WERI-Rb-1 (cell line): ENCODE measurements at regions not wholly inside any gene's neighbourhood (a gene's known extent, or its start where the extent isn't known, plus 50 kb on each side); places are given as distances from the start of the nearest gene placed in this dataset.

Experiments used
- DNase-seq: peaks from one replicate; pipeline ENCODE4 v3.0.0-alpha.2; 2020
- H3K27ac ChIP-seq: fragments of 250-450 bp; sonication (Bioruptor Pico); 2 replicates; pipeline ENCODE4 v1.5.1; 2020; ENCODE audit warnings: mild to moderate bottlenecking, moderate library complexity
- H3K27me3 ChIP-seq: fragments of 250-450 bp; sonication (Bioruptor Pico); 2 replicates; pipeline ENCODE4 v1.5.1; 2021; ENCODE audit warnings: mild to moderate bottlenecking, low read depth, moderate library complexity; ENCODE audit not compliant: insufficient read depth, severe bottlenecking
- H3K36me3 ChIP-seq: fragments of 250-450 bp; sonication (Bioruptor Pico); 2 replicates; pipeline ENCODE4 v1.5.1; 2020; ENCODE audit warnings: mild to moderate bottlenecking, moderate library complexity
- H3K4me3 ChIP-seq: 2 replicates; pipeline ENCODE4 v1.5.1; 2011; ENCODE audit warnings: low read depth, mild to moderate bottlenecking, control low read depth, low read length
- H3K9me3 ChIP-seq: fragments of 250-450 bp; sonication (Bioruptor Pico); 2 replicates; pipeline ENCODE4 v1.5.1; 2021; ENCODE audit warnings: mild to moderate bottlenecking, moderate library complexity; ENCODE audit not compliant: severe bottlenecking
- TF ChIP-seq, protein P1 (sequence below): IDR thresholded peaks from 2 replicates; pipeline ENCODE4 v1.5.1; 2011; ENCODE audit warnings: low read depth, mild to moderate bottlenecking, control low read depth, inconsistent platforms, low read length

DNA sequence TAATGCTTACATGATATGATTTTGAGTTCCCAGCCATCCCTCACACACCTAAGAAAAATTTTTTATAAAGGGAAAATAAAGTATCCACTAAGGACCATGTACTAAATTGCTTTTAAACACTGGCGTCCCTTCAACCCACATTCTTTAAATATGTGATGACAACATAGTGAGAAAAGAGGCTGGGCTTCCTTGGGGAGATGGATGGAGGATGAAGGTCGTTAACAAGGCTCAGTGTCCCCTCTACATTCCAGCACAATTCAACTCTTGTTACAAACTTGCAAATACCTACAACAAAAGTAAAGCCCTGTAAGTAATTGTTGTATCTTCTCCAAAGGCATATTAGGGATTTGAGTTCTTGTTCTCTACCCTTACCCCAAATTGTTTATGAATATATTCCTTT lies 87.2 kb upstream of the SLC4A7 start:
- no peaks in the 10 kb centered on the region for H3K9me3 ChIP-seq
- no peaks in the 10 kb centered on the region for H3K36me3 ChIP-seq
- H3K4me3 ChIP-seq: no peak overlapping the region
- H3K27me3 ChIP-seq: no peaks in the 10 kb centered on the region
- DNase-seq: no peak
- TF ChIP-seq, protein P1, sequence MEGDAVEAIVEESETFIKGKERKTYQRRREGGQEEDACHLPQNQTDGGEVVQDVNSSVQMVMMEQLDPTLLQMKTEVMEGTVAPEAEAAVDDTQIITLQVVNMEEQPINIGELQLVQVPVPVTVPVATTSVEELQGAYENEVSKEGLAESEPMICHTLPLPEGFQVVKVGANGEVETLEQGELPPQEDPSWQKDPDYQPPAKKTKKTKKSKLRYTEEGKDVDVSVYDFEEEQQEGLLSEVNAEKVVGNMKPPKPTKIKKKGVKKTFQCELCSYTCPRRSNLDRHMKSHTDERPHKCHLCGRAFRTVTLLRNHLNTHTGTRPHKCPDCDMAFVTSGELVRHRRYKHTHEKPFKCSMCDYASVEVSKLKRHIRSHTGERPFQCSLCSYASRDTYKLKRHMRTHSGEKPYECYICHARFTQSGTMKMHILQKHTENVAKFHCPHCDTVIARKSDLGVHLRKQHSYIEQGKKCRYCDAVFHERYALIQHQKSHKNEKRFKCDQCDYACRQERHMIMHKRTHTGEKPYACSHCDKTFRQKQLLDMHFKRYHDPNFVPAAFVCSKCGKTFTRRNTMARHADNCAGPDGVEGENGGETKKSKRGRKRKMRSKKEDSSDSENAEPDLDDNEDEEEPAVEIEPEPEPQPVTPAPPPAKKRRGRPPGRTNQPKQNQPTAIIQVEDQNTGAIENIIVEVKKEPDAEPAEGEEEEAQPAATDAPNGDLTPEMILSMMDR: no peak
- no peak overlapping the region for H3K27ac ChIP-seq

DNA sequence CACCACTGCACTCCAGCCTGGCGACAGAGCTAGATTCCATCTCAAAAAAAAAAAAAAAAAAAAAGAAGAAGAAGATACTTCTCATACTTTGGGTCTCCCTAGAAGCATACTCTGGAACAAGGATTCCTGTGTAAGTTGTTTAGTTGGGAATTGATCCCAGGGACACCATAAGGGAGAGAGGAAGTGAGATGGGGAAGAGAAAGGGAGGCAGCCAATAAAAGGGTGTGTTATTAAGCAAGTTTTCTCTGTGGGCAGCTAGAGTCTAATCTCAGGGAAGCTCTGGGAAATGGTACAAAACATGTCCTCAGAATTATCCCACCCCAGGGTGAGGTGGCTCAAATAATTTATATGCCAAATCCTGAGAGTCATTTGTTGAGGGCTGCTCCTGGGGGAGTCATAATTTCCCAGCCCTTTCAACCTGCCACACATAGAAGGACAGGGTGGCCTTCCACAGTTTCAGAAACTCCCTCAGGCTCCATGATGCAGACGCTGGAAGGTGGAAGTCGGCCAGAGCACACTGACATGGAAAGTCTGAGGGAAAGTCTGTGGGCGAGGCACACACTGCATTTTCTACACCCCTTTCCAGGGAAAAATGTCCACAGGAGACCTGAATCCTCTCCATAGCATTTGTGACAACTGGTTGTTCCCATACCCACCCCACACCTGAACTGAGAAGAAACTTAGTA lies 86.4 kb upstream of the SLC4A7 start:
- no peak for DNase-seq
- H3K27me3 ChIP-seq: no peaks in the 10 kb centered on the region
- H3K27ac ChIP-seq: no peak overlapping the region
- no peak overlapping the region for H3K4me3 ChIP-seq
- H3K9me3 ChIP-seq: no peaks in the 10 kb centered on the region
- TF ChIP-seq, protein P1: no peak
- H3K36me3 ChIP-seq: no peaks in the 10 kb centered on the region

DNA sequence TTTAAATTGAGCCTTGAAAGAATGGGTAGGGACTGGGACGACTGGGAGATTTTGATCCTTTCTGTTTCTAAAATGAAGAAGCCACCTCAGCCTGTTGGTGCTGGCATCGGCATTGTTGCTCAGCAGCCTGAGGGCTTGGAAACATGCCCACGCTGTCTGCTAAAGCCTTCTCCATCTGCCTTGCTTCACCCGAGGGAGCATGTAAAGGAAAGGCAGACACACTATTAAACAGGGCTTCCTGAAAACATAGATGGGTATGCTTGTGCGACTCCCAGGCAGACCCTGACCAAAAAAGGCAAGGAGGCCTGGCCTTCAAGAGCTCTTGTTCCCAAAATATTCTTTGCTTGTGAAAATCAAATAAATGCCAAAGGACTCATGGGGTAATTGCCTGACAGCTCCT lies 84.2 kb upstream of the SLC4A7 start:
- Histone ChIP-seq H3K4me3 (no peak overlapping the region), H3K9me3 (no peaks in the 10 kb centered on the region), H3K36me3 (no peaks in the 10 kb centered on the region), H3K27ac (no peak overlapping the region), H3K27me3 (no peaks in the 10 kb centered on the region)
- TF ChIP-seq, protein P1: no peak
- DNase-seq: no peak

DNA sequence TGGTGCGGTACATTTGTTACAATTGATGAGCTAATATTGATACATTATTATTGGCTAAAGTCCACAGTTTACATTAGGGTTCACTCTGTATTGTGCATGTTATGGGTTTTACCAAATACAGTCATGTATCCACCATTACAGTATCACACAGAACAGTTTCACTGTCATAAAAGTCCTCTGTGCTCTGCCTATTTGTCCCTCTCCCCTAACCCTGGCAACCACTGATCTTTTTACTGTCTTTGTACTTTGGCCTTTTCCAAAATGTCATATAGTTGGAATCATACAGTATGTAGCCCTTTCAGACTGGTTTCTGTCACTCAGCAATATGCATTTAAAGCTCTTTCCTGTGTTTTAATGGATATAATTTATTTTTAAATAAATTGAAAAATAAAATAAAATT lies 83.1 kb upstream of the SLC4A7 start:
- TF ChIP-seq, protein P1: no peak
- Histone ChIP-seq H3K27me3 (no peaks in the 10 kb centered on the region), H3K36me3 (no peaks in the 10 kb centered on the region), H3K27ac (no peak overlapping the region), H3K4me3 (no peak overlapping the region), H3K9me3 (no peaks in the 10 kb centered on the region)
- DNase-seq: no peak

DNA sequence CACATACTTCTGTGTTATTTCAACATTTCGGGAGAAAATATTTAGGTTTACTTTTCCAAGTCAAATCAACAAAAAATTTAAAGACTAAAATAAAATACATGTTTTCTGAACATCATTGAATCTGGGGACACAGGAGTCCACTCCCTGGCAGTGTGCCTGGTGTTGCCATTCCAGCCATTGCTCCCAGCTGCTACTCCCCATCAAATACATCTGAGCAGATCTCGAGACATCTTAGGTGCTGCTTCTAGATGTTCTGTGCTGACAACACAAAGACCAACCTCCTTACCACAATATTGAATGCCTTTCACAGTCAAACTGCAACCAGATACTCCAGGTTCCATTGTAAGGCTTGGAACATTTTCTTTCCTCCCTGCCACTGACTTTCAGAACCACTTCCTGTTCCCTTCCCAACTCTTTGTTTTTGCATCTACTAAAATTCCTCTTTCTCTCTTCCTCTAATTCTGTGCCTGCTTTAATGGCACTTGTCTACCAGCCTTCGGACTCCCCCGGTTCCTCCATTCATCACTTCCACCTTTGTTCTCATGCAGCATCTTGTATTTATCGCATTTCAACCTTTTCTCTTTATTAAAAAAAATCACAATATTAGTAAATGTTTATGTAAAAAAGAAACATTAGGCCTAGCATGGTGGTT lies 81.1 kb upstream of the SLC4A7 start:
- no peak for DNase-seq
- Histone ChIP-seq H3K27me3 (no peaks in the 10 kb centered on the region), H3K27ac (no peak overlapping the region), H3K36me3 (no peaks in the 10 kb centered on the region), H3K4me3 (no peak overlapping the region), H3K9me3 (no peaks in the 10 kb centered on the region)
- TF ChIP-seq, protein P1: no peak
